Hepatocyte (in vitro differentiated cells): ENCODE measurements at regions not wholly inside any gene's neighbourhood (a gene's known extent, or its start where the extent isn't known, plus 50 kb on each side); places are given as distances from the start of the nearest gene placed in this dataset.

Source experiments
- DNase-seq: peaks from one replicate; pipeline ENCODE4 v3.0.0-alpha.2; 2016; ENCODE audit warnings: low spot score
- H2AFZ ChIP-seq: fragments of 200-600 bp; sonication (generic); 2 replicates; pipeline ENCODE4 v1.6.0; 2016; ENCODE audit warnings: antibody characterized with exemption, mild to moderate bottlenecking
- H3K27ac ChIP-seq: fragments of 200-600 bp; sonication (generic); 2 replicates; pipeline ENCODE4 v1.5.1; 2016; ENCODE audit warnings: mild to moderate bottlenecking
- H3K27me3 ChIP-seq: fragments of 200-600 bp; sonication (generic); 2 replicates; pipeline ENCODE4 v1.6.1; 2016
- H3K36me3 ChIP-seq: fragments of 200-600 bp; sonication (generic); replicated peaks from 2 replicates; pipeline ENCODE4 v1.5.1; 2016; ENCODE audit warnings: low read depth; ENCODE audit not compliant: insufficient read depth
- H3K4me1 ChIP-seq: fragments of 200-600 bp; sonication (generic); 2 replicates; pipeline ENCODE4 v1.5.1; 2016; ENCODE audit warnings: mild to moderate bottlenecking, moderate library complexity; ENCODE audit not compliant: insufficient read depth
- H3K4me2 ChIP-seq: fragments of 200-600 bp; sonication (generic); 2 replicates; pipeline ENCODE4 v1.6.0; 2016
- H3K4me3 ChIP-seq: fragments of 200-600 bp; sonication (generic); 2 replicates; pipeline ENCODE4 v1.5.1; 2016; ENCODE audit warnings: mild to moderate bottlenecking
- H3K79me2 ChIP-seq: fragments of 200-600 bp; sonication (generic); 2 replicates; pipeline ENCODE4 v1.6.0; 2017; ENCODE audit warnings: mild to moderate bottlenecking
- H3K9me2 ChIP-seq: fragments of 200-600 bp; sonication (generic); replicated peaks from 2 replicates; pipeline ENCODE4 v1.6.0; 2017; ENCODE audit warnings: mild to moderate bottlenecking; ENCODE audit not compliant: insufficient read depth
- H3K9me3 ChIP-seq: fragments of 200-600 bp; sonication (generic); 2 replicates; pipeline ENCODE4 v1.5.1; 2016; ENCODE audit warnings: low read depth, mild to moderate bottlenecking
- H4K20me1 ChIP-seq: fragments of 200-600 bp; sonication (generic); 2 replicates; pipeline ENCODE4 v1.6.0; 2016; ENCODE audit warnings: mild to moderate bottlenecking; ENCODE audit not compliant: insufficient read depth, poor library complexity, severe bottlenecking
- EZH2 ChIP-seq: fragments of 200-600 bp; sonication (generic); IDR thresholded peaks from 2 replicates; pipeline ENCODE4 v1.6.1; 2016; ENCODE audit warnings: antibody characterized with exemption, mild to moderate bottlenecking, borderline replicate concordance
- EZH2phosphoT487 ChIP-seq: fragments of 200-600 bp; sonication (generic); IDR thresholded peaks from one replicate; pipeline ENCODE4 v1.6.1; 2018; ENCODE audit warnings: antibody characterized with exemption, mild to moderate bottlenecking, low read depth, moderate library complexity; ENCODE audit not compliant: unreplicated experiment, severe bottlenecking
- WGBS: methylation state at CpG from one replicate; pipeline ENCODE4 v1.1.6; 2016; ENCODE audit warnings: low lambda C conversion rate; ENCODE audit errors: missing lambda C conversion rate; 5-methylcytosine and 5-hydroxymethylcytosine counted together
- TF ChIP-seq, protein P1 (sequence below): fragments of 200-600 bp; sonication (generic); IDR thresholded peaks from 2 replicates; pipeline ENCODE4 v1.5.1; 2016; ENCODE audit warnings: antibody characterized with exemption, mild to moderate bottlenecking; ENCODE audit not compliant: poor library complexity

DNA sequence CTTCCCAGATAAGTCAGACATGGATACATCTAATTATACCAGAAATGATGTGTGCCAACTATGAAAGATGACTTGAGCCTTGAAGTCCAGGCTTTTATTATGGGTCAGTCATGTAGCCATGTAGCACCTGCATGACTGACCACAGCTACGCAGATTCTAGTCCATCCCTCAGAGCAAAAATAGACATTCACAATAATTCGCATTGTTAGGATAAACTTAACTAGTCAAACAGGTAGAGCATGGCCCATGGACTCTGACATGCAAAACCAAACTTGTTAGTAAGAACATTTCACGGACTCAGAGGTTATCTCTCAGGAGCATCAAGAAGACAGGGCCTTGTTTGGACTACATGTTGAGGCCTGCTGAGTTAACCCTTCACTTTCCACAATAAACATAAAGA lies 132.6 kb downstream of the PWWP3B start:
- no peaks in the 10 kb centered on the region for H3K36me3 ChIP-seq
- no peaks in the 10 kb centered on the region for H3K9me3 ChIP-seq
- H3K4me2 ChIP-seq: no peak overlapping the region
- WGBS: 62% methylated on average over 3 of the region's 3 CpGs
- no peak overlapping the region for H3K27ac ChIP-seq
- no peak overlapping the region for H3K4me3 ChIP-seq
- H3K4me1 ChIP-seq: no peaks in the 10 kb centered on the region
- no peaks in the 10 kb centered on the region for H3K79me2 ChIP-seq
- no peak for TF ChIP-seq EZH2
- TF ChIP-seq, protein P1, sequence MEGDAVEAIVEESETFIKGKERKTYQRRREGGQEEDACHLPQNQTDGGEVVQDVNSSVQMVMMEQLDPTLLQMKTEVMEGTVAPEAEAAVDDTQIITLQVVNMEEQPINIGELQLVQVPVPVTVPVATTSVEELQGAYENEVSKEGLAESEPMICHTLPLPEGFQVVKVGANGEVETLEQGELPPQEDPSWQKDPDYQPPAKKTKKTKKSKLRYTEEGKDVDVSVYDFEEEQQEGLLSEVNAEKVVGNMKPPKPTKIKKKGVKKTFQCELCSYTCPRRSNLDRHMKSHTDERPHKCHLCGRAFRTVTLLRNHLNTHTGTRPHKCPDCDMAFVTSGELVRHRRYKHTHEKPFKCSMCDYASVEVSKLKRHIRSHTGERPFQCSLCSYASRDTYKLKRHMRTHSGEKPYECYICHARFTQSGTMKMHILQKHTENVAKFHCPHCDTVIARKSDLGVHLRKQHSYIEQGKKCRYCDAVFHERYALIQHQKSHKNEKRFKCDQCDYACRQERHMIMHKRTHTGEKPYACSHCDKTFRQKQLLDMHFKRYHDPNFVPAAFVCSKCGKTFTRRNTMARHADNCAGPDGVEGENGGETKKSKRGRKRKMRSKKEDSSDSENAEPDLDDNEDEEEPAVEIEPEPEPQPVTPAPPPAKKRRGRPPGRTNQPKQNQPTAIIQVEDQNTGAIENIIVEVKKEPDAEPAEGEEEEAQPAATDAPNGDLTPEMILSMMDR: no peak
- no peak overlapping the region for H2AFZ ChIP-seq
- DNase-seq: no peak
- H3K9me2 ChIP-seq: no peaks in the 10 kb centered on the region
- no peaks in the 10 kb centered on the region for H4K20me1 ChIP-seq
- H3K27me3 ChIP-seq: no peaks in the 10 kb centered on the region

DNA sequence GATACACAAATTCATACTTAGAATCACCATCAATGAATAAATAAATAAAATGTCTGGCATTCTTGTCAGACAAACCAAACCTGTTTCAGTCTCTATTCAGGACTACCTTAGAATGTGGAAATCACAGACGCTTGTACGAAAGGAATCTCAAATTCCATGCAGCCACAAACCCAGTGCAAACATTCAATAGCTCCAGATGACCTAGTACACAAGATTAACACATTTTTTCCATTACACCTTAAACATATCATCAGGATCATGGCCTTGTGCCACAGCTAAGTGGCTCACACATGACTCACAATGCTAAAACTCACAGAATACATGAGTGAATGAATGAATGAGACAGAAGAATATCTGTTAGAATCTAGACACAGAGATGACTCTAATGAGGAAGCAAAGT lies 134.2 kb downstream of the PWWP3B start:
- H3K27ac ChIP-seq: peak overlapping the region; percentile 51
- H3K79me2 ChIP-seq: no peaks in the 10 kb centered on the region
- H4K20me1 ChIP-seq: no peaks in the 10 kb centered on the region
- H3K4me2 ChIP-seq: no peak overlapping the region
- no peaks in the 10 kb centered on the region for H3K9me2 ChIP-seq
- TF ChIP-seq, protein P1: no peak
- TF ChIP-seq EZH2phosphoT487: no peak
- TF ChIP-seq EZH2: no peak
- no peaks in the 10 kb centered on the region for H3K4me1 ChIP-seq
- H3K4me3 ChIP-seq: no peak overlapping the region
- H3K27me3 ChIP-seq: no peaks in the 10 kb centered on the region
- H3K9me3 ChIP-seq: no peaks in the 10 kb centered on the region
- no peak overlapping the region for H2AFZ ChIP-seq
- 70% methylated on average over 2 of the region's 2 CpGs for WGBS
- peak; percentile 19 for DNase-seq
- no peaks in the 10 kb centered on the region for H3K36me3 ChIP-seq

DNA sequence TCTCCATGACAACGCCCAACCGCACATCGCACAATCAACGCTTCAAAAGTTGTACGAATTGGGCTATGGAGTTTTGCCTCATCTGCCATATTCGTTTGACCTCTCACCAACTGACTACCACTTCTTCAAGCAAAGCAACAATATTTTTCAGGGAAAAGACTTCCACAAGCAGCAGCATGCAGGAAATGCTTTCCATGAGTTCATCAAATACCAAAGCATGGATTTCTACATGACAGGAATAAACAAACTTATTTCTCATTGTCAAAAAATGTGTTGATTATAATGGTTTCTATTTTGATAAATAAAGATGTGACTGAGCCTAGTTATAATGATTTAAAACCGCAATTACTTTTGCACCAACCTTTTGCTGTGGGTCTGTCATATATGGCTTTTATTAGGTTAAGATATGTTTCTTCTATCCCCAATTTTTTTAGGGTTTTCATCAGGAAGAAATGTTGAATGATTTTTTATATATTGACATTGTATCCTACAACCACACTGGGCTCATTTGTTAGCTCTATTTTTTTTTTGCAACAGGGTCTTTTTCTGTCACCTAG lies 138.4 kb downstream of the PWWP3B start:
- no peak for DNase-seq

More for the DNA sequence above, 138.4 kb downstream of the PWWP3B start:
- no peak overlapping the region for H2AFZ ChIP-seq
- H3K36me3 ChIP-seq: no peaks in the 10 kb centered on the region
- no peak overlapping the region for H3K27ac ChIP-seq
- no peaks in the 10 kb centered on the region for H3K27me3 ChIP-seq
- H3K4me1 ChIP-seq: no peaks in the 10 kb centered on the region
- H3K4me2 ChIP-seq: no peak overlapping the region
- TF ChIP-seq EZH2phosphoT487 (no peak), EZH2 (no peak)
- TF ChIP-seq, protein P1: no peak
- no peak overlapping the region for H3K4me3 ChIP-seq
- no peaks in the 10 kb centered on the region for H3K9me2 ChIP-seq
- H3K79me2 ChIP-seq: no peaks in the 10 kb centered on the region
- H3K9me3 ChIP-seq: no peaks in the 10 kb centered on the region
- no peaks in the 10 kb centered on the region for H4K20me1 ChIP-seq
- WGBS: 86% methylated on average over 7 of the region's 7 CpGs
